ENCODE measurements at regions not wholly inside any gene's neighbourhood (a gene's known extent, or its start where the extent isn't known, plus 50 kb on each side); places are given as distances from the start of the nearest gene placed in this dataset.

- TF ChIP-seq, protein P1, sequence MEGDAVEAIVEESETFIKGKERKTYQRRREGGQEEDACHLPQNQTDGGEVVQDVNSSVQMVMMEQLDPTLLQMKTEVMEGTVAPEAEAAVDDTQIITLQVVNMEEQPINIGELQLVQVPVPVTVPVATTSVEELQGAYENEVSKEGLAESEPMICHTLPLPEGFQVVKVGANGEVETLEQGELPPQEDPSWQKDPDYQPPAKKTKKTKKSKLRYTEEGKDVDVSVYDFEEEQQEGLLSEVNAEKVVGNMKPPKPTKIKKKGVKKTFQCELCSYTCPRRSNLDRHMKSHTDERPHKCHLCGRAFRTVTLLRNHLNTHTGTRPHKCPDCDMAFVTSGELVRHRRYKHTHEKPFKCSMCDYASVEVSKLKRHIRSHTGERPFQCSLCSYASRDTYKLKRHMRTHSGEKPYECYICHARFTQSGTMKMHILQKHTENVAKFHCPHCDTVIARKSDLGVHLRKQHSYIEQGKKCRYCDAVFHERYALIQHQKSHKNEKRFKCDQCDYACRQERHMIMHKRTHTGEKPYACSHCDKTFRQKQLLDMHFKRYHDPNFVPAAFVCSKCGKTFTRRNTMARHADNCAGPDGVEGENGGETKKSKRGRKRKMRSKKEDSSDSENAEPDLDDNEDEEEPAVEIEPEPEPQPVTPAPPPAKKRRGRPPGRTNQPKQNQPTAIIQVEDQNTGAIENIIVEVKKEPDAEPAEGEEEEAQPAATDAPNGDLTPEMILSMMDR (IDR thresholded peaks at IDR 0.05) = no peak
- TF ChIP-seq POLR2AphosphoS5 (IDR thresholded peaks at IDR 0.05) = no peak
Observed at GRCh38 chr6:56744528-56744927, 101.8 kb upstream of the DST start.
